22Rv1 (cell line): ENCODE measurements at regions not wholly inside any gene's neighbourhood (a gene's known extent, or its start where the extent isn't known, plus 50 kb on each side); places are given as distances from the start of the nearest gene placed in this dataset.

Source experiments
- H3K27ac ChIP-seq: fragments of 450-650 bp; 2 replicates; pipeline ENCODE4 v1.5.1; 2017
- ZFX ChIP-seq: fragments of 450-650 bp; IDR thresholded peaks from 2 replicates; pipeline ENCODE4 v1.6.1; 2017; ENCODE audit warnings: antibody characterized with exemption, borderline replicate concordance
- TF ChIP-seq, protein P1 (sequence below): fragments of 450-650 bp; IDR thresholded peaks from 2 replicates; pipeline ENCODE4 v1.5.1; 2017; ENCODE audit warnings: mild to moderate bottlenecking

- no peak overlapping the region for H3K27ac ChIP-seq
- TF ChIP-seq ZFX = no peak
- TF ChIP-seq, protein P1, sequence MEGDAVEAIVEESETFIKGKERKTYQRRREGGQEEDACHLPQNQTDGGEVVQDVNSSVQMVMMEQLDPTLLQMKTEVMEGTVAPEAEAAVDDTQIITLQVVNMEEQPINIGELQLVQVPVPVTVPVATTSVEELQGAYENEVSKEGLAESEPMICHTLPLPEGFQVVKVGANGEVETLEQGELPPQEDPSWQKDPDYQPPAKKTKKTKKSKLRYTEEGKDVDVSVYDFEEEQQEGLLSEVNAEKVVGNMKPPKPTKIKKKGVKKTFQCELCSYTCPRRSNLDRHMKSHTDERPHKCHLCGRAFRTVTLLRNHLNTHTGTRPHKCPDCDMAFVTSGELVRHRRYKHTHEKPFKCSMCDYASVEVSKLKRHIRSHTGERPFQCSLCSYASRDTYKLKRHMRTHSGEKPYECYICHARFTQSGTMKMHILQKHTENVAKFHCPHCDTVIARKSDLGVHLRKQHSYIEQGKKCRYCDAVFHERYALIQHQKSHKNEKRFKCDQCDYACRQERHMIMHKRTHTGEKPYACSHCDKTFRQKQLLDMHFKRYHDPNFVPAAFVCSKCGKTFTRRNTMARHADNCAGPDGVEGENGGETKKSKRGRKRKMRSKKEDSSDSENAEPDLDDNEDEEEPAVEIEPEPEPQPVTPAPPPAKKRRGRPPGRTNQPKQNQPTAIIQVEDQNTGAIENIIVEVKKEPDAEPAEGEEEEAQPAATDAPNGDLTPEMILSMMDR = no peak
Observed at GRCh38 chr13:59545007-59545406, 618.7 kb downstream of the DIAPH3 start.

DNA sequence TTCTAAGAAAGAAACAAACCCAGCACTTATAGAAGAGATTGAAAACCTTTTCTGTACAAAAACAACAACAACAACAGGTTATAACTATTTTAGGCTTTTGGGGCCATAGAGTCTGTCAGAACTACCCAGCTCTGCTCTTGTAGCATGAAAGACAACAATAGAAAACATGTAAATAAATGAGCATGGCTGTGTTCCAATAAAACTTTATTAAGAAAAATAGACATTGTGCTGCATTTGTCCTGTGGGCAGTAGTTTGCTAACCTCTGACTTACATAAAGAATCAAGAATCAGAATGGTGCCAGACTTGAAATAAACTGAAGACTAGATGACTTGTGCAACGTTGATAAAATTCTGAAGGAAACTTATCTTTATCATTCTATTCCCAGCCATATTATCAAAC is 617.5 kb downstream of the DIAPH3 start:
- TF ChIP-seq, protein P1 = no peak
- no peak for TF ChIP-seq ZFX
- no peak overlapping the region for H3K27ac ChIP-seq

DNA sequence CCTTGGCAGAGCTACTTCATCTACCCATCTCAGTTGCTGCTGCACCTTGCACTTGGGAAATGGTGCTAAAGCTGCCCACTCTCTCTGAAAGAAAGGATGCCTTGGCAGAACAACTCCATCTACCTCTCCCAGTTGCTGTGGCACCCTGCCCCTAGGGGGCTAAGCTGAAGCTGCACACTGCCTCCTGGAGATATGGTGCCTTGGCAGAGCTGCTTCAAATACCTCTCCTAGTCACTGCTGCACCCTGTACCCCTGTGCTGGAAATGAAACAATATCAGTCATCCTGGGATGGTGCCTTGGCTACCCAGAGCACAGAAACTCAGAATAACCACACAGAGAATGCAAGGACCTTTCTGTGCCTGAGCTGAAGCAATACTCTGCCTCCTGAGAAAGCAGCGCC is 615.8 kb downstream of the DIAPH3 start:
- no peak overlapping the region for H3K27ac ChIP-seq
- TF ChIP-seq, protein P1 = no peak
- no peak for TF ChIP-seq ZFX

GRCh38 chr13:59562924-59563323 is 600.8 kb downstream of the DIAPH3 start:
- TF ChIP-seq, protein P1 = no peak
- no peak for TF ChIP-seq ZFX
- no peak overlapping the region for H3K27ac ChIP-seq

DNA sequence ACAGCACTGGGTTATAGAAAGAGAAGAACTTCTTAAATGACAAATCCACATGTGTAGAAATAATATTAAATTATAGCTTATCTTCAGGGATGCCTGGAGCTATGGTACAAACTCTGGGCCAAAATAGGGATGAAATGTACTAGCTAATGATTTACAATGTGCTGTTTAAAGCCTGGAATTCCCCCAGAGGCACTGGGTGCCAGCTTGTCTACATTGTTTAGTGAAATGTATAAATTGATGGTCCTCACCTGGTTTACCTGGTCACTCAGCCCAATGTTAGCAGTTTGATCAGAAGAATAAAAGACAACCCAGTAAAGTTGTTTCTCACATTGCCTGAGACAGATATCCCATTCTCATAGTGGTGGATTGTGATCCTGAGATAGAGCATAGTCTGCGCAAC is 597.2 kb downstream of the DIAPH3 start:
- TF ChIP-seq ZFX = no peak
- TF ChIP-seq, protein P1 = no peak
- H3K27ac ChIP-seq = 0 out of 2 replicates have a peak overlapping the region, but pooled peaks have one; percentile 10

GRCh38 chr13:59568306-59568705 is 595.4 kb downstream of the DIAPH3 start:
- TF ChIP-seq, protein P1 = no peak
- H3K27ac ChIP-seq = no peak overlapping the region

DNA sequence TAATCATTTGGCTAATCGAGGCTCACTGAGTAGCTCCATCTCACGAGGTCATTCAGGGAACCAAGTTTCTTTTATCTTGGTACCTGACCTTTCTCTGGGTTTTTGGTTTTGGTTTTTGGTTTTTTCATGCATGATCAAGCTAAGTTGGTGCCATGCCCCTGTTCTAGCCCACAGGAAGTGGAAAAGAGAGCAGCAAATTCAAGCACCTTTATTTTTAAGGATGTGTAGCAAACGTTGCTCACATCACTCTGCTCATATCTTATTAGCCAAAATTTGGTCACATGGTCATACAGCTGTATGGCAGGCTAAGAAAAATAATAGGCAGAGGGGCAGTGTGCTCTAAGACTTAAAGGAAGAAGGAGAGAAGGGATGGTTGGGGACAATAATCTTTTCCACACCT is 593.5 kb downstream of the DIAPH3 start:
- TF ChIP-seq ZFX = no peak
- TF ChIP-seq, protein P1 = no peak
- no peak overlapping the region for H3K27ac ChIP-seq
